HEK293T (cell line): ENCODE measurements at regions not wholly inside any gene's neighbourhood (a gene's known extent, or its start where the extent isn't known, plus 50 kb on each side); places are given as distances from the start of the nearest gene placed in this dataset.

Source experiments
- BHLHE40 ChIP-seq: fragments of 450-650 bp; IDR thresholded peaks from 2 replicates; pipeline ENCODE4 v1.6.1; 2016; ENCODE audit warnings: mild to moderate bottlenecking, moderate library complexity, borderline replicate concordance
- FOXA1 ChIP-seq: fragments of 450-650 bp; IDR thresholded peaks from 2 replicates; pipeline ENCODE4 v1.6.1; 2016; ENCODE audit warnings: mild to moderate bottlenecking
- PKNOX1 ChIP-seq: fragments of 450-650 bp; IDR thresholded peaks from 2 replicates; pipeline ENCODE4 v1.6.1; 2016
- SP1 ChIP-seq: fragments of 450-650 bp; IDR thresholded peaks from 2 replicates; pipeline ENCODE4 v1.6.1; 2017
- SUZ12 ChIP-seq: fragments of 450-650 bp; IDR thresholded peaks from 2 replicates; pipeline ENCODE4 v1.6.1; 2016; ENCODE audit warnings: mild to moderate bottlenecking

GRCh38 chr16:9508328-9508936 lies 417.0 kb downstream of the HAPSTR1 start:
- TF ChIP-seq PKNOX1 (no peak), SUZ12 (no peak), SP1 (no peak), BHLHE40 (no peak), FOXA1 (no peak)
